IPS DF 4.7 (cell line): ENCODE measurements at regions not wholly inside any gene's neighbourhood (a gene's known extent, or its start where the extent isn't known, plus 50 kb on each side); places are given as distances from the start of the nearest gene placed in this dataset.
"Not testable (repeated sequence)": the region's sequence is repeated elsewhere in the genome, so short reads cannot be mapped to it uniquely, and the experiment has no call there.

Experiments used
- DNase-seq: peaks from one replicate; pipeline ENCODE4 v3.0.0-alpha.2; 2013; ENCODE audit warnings: low spot score; ENCODE audit errors: extremely low read depth

DNA sequence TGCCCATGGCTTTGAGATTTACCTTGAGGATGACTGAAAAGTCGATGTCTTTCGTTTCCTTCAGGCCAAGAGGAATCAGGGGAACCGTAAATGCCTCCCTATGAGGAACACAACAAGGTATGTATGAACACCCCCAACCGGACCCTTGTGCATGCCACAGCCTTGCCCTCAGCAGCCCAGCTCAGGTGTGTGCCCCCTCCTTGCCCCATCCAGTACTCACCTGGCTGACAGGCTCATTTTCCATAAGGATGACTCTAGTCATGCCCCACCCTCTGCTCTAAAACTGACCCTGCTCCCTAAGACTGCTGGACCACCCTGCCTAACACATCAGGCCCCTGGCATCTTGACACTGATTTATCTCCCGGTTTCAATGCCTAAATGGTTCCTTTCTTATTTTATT is 270.0 kb downstream of the GOLGA6L6 start:
- DNase-seq = no peak

GRCh38 chr15:20269956-20270355 is 271.6 kb downstream of the GOLGA6L6 start:
- not testable (repeated sequence) for DNase-seq

DNA sequence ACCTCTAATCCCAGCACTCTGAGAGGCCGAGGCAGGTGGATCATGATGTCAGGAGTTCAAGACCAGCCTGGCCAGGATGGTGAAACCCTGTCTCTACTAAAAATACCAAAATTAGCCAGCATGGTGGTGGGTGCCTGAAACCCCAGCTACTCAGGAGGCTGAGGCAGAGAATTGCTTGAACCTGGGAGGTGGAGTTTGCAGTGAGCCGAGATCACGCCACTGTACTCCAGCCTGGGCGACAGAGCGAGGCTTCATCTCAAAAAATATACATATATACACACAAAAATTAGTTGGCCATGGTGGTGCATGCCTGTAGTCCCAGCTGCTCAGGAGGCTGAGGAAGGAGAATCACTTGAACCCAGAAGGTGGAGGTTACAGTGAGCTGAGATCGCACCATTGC is 273.6 kb downstream of the GOLGA6L6 start:
- not testable (repeated sequence) for DNase-seq

DNA sequence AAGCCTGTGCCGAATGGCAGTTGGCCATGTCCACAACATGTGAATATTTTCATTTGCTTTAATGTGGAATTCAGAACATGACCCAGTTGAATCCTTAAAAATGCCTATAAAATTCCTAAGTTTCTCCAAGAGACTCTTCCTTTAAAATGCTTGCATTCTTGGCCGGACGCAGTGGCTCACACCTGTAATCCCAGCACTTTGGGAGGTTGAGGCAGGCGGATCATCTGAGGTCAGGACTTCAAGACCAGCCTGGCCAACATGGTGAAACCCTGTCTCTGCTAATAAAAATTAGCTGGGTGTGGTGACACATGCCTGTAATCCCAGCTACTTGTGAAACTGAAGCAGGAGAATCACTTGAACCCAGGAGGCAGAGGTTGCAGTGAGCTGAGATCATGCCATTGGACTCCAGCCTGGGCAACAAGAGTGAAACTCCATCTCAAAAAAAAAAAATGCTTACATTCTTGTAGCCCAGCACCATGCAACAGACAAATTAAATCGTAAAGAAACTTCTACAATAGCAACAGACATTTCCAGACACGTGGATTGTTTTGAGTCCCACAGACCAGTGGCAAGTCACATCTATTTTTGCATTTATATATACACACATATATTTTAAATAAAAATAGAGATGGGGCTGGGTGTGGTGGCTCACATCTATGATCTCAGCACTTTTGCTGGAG is 274.4 kb downstream of the GOLGA6L6 start:
- not testable (repeated sequence) for DNase-seq

GRCh38 chr15:20265710-20266109 is 275.9 kb downstream of the GOLGA6L6 start:
- DNase-seq = not testable (repeated sequence)

DNA sequence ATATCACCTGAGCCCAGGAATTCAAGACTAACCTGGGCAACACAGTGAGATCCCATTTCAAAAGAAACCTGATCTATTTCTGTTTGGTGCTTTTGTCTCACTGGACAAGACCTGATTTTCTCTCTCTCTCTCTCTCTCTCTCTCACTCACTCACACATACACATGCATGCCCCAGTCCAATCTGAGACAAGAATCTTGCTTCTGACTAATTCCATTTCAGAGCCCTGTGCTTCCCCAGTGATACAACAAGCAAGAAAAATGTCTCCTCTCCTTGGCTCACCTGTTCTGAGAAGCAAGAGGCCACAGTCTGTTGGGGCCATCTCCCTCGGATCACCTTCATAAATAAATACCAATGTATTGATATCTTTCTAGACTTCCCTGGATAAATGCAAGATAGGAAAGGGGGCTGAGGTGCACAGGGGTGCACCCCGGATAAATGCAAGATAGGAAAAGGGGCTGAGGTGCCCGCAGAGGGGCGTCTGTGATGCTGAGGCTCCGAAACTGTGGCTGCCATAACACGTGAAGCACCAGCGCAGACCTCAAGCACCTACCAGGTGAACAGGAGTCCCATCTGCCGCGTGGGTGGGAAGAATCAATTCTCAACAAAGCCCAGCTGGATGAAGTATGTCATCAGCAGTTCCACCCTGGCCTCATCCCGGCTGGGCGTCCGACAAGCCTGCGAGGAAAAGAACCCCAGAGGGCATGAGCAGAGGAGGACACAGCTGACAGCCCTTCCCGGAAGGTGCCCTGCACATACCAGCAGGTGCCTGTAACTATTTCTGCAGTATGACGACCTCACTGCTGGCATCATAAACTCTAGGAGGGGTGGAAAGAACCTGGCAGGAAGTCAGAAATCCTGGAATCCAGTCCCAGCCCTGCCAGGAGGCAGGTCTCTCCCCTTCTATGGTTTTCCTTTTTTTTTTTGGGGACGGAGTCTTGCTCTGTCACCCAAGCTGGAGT is 280.0 kb downstream of the GOLGA6L6 start:
- DNase-seq = not testable (repeated sequence)

- not testable (repeated sequence) for DNase-seq
These were observed 280.9 kb downstream of the GOLGA6L6 start for GRCh38 chr15:20260650-20261049.

GRCh38 chr15:20259559-20260190 is 281.9 kb downstream of the GOLGA6L6 start:
- DNase-seq = not testable (repeated sequence)

GRCh38 chr15:20256394-20256793 is 285.2 kb downstream of the GOLGA6L6 start:
- DNase-seq = not testable (repeated sequence)

- not testable (repeated sequence) for DNase-seq
These were observed 286.0 kb downstream of the GOLGA6L6 start for GRCh38 chr15:20255641-20256040.

GRCh38 chr15:20253047-20253615 is 288.5 kb downstream of the GOLGA6L6 start:
- not testable (repeated sequence) for DNase-seq

GRCh38 chr15:20252040-20252439 is 289.6 kb downstream of the GOLGA6L6 start:
- DNase-seq = not testable (repeated sequence)

DNA sequence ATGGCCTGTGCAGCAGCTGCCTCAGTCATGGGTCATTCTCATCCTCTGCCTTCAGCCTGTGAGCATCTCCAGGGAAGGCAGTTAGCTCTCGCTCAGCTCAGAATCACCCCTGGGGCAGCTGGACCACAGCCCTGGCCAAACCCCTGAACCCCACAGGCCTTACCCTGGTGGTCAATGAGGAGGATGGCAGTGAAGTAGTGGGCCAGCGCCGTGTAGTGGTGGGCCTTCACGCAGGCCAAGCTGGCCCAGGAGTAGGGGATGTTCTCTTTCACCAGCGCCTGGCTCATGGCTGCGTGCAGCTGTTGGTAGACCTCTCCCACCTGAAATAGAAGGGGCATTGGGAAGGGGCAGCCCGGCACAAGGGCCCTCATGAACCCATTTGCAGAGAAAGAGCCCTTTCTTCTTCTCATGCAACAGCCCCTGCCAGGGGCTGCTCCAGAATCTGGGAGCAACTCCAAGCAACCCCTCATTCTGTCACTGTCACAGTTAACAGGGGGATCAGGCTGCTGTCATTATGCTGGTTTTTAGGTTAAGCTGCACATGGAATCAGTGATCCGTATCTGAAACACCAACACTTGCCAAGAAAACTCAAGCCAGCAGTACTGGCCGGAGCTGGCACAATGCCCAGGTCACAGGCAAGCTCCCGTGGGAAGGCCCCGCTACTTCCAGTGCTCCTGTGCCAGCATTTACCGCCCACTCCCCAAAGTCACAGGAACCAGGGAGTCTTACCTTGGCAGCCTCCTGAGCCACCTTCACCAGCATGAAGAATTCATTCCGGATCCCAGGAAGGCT is 290.2 kb downstream of the GOLGA6L6 start:
- not testable (repeated sequence) for DNase-seq

DNA sequence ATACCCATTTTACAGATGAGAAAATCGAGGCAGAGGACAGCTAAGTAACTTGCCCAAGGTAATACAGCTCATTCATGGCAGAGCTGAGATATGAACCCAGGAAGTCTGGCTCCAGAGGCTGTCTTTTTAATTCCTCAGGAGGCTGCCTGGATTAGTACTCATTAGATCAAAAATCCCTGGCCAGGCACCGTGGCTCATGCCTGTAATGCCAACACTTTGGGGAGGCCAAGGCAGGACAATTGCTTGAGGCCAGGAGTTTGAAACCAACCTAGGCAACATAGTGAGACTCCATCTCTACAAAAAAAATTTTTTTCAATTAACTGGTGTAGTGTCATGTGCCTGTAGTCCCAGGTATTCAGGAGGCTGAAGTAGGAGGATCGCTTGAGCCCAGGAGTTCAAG is 291.4 kb downstream of the GOLGA6L6 start:
- not testable (repeated sequence) for DNase-seq

- not testable (repeated sequence) for DNase-seq
These were observed 292.0 kb downstream of the GOLGA6L6 start for GRCh38 chr15:20249677-20249970.

- not testable (repeated sequence) for DNase-seq
These were observed 293.2 kb downstream of the GOLGA6L6 start for GRCh38 chr15:20248434-20248833.

DNA sequence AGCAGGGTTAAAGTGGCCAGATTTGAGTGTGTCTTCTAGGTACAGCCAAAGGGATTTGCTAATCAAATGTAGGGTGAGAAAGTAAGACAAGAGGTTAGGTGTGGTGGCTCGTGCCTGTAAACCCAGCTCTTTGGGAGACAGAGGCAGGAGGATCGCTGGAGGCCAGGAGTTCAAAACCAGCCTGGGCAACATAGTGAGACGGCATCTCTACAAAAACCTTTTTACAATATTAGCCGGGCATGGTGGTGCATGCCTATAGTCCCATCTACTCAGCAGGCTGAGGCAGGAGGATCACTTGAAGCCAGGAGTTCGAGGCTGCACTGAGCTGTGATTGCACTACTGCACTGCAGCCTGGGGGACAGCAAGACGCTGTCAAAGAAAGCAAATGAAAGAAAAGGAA is 294.5 kb downstream of the GOLGA6L6 start:
- not testable (repeated sequence) for DNase-seq

DNA sequence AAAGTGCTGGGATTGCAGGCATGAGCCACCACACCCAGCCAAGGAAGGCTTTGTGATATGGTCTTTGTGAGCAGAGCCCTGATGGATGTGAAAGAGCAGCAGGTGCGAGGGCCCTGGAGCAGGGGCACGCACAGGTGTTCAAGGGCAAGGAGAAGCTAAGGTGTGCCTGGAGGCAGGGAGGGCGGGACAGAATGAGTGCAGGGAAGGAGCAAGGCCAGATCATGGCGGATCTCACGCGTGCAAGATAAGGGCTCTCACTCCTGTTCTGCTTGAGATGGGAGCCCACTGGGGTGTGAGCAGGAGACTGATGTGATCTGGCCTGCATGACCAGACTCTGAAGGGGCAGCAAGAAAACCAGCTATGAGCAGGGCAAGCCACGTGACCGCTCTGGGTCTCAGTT is 295.0 kb downstream of the GOLGA6L6 start:
- not testable (repeated sequence) for DNase-seq

DNA sequence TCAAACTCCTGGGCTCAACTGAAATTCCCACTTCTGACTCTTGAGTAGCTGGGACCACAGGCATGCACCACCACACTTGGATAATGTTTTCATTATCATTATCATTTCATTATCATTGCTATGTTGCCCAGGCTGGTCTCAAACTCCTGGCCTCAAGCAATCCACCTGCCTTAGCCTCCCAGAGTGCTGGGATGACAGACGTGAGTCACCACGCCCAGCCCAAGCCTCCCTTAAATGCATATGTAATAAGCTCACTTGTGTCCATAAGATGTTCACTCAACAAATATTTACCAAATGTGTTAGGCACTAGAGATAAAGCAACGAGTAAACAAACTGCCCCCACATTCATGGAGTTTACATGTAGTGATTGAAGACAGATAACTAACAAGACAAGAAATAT is 295.7 kb downstream of the GOLGA6L6 start:
- not testable (repeated sequence) for DNase-seq

DNA sequence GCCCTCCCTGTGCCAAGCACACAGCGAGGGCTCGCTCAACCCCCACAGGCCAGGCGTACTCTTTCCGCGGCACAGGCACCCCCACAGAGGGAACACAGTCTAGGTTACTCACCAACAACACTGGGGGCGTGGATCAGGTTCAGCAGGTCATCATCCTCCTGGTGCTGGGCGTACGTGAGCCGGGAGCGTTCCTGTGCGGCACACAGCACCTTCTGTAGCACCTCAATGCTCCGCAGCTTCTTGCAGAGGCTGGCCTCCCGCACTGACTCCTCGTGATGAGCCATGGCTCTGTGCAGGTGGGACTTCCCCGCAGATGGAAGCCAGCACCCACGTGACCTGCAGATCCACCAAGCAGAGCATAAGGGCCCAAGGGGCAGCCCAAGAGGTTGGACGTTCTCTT is 296.8 kb downstream of the GOLGA6L6 start:
- DNase-seq = not testable (repeated sequence)
